ENCODE measurements at regions not wholly inside any gene's neighbourhood (a gene's known extent, or its start where the extent isn't known, plus 50 kb on each side); places are given as distances from the start of the nearest gene placed in this dataset.
A peak's percentile ranks its signal among the peaks of the same experiment; 100 is the strongest.

DNA sequence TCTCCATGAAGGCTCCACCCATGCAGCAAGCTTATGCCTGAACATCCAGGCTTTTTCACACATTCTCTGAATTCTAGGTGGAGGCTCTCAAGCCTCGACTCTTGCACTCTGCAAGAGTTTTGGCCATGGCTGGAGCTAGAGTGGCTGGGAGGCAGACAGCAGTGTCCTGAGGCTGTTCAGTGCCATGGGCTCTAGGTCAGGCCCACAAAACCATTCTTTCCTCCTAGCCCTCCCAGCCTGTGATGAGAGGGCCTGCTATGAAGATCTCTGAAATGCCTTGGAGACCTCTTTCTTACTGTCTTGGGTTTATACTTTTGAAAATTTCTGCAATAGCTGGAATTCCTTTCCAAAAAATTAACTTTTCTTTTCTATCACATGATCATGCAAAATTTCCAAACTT is 210.7 kb downstream of the RND3 start:
- FAIRE-seq (no peak), ATAC-seq (no peak), DNase-seq (ENCODE audit: extremely low read depth in 1 of 4, low spot score in 3 of 4) (no peak)
- CTCF ChIA-PET (ENCODE audit: low intra/inter-chr PET ratio): no interaction called here
- Histone ChIP-seq H3K4me3 (no peak overlapping the region), H3K4me2 (ENCODE audit: insufficient read depth, low read length) (no peak overlapping the region), H3K4me1 (replicated peaks in 1 of 2; ENCODE audit: control insufficient read depth in 2 of 2, insufficient read depth in 2 of 2, low read length in 2 of 2) (no peaks in the 10 kb centered on the region), H3K27me3 (ENCODE audit: control insufficient read depth in 2 of 2, insufficient read depth in 2 of 2, low read length in 2 of 2) (no peaks in the 10 kb centered on the region), H3K27ac (ENCODE audit: extremely low read depth, low read depth, low read length) (no peak overlapping the region), H3K9ac (ENCODE audit: insufficient read depth in 1 of 2, low read depth in 2 of 2, low read length in 2 of 2) (no peak overlapping the region), H4K20me1 (replicated peaks; ENCODE audit: control insufficient read depth, insufficient read depth, low read length) (no peaks in the 10 kb centered on the region), H3K36me3 (ENCODE audit: control insufficient read depth, insufficient read depth, low read length) (no peaks in the 10 kb centered on the region), H2AFZ (ENCODE audit: low read depth, low read length) (no peak overlapping the region), H3K79me2 (ENCODE audit: control insufficient read depth, insufficient read depth, low read length) (no peaks in the 10 kb centered on the region), H3K9me3 (replicated peaks; ENCODE audit: control insufficient read depth, insufficient read depth, low read depth, low read length) (no peaks in the 10 kb centered on the region), H3K9me1 (ENCODE audit: control insufficient read depth, insufficient read depth, low read length) (no peaks in the 10 kb centered on the region)
- intact Hi-C loops (cut with micrococcal nuclease): no loop called here
- peak; percentile 67 for TF ChIP-seq ZFP36 (IDR thresholded peaks at IDR 0.05; ENCODE audit: low read depth, low read length, partially characterized antibody)
- TF ChIP-seq, protein P1, sequence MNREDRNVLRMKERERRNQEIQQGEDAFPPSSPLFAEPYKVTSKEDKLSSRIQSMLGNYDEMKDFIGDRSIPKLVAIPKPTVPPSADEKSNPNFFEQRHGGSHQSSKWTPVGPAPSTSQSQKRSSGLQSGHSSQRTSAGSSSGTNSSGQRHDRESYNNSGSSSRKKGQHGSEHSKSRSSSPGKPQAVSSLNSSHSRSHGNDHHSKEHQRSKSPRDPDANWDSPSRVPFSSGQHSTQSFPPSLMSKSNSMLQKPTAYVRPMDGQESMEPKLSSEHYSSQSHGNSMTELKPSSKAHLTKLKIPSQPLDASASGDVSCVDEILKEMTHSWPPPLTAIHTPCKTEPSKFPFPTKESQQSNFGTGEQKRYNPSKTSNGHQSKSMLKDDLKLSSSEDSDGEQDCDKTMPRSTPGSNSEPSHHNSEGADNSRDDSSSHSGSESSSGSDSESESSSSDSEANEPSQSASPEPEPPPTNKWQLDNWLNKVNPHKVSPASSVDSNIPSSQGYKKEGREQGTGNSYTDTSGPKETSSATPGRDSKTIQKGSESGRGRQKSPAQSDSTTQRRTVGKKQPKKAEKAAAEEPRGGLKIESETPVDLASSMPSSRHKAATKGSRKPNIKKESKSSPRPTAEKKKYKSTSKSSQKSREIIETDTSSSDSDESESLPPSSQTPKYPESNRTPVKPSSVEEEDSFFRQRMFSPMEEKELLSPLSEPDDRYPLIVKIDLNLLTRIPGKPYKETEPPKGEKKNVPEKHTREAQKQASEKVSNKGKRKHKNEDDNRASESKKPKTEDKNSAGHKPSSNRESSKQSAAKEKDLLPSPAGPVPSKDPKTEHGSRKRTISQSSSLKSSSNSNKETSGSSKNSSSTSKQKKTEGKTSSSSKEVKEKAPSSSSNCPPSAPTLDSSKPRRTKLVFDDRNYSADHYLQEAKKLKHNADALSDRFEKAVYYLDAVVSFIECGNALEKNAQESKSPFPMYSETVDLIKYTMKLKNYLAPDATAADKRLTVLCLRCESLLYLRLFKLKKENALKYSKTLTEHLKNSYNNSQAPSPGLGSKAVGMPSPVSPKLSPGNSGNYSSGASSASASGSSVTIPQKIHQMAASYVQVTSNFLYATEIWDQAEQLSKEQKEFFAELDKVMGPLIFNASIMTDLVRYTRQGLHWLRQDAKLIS (CRISPR knock-in tag; IDR thresholded peaks at IDR 0.05): no peak
- in situ Hi-C loops (cut with MboI): no loop called here
- POLR2A ChIA-PET: no interaction called here
- 0% methylated on average over 1 of the region's 1 CpG for WGBS (ENCODE audit: insufficient coverage, low coverage, missing lambda C conversion rate)
- no TSS peak for BruUV-seq (replicated peaks)

GRCh38 chr2:150274108-150274507 is 213.4 kb downstream of the RND3 start:
- WGBS (ENCODE audit: insufficient coverage, low coverage, missing lambda C conversion rate): 0% methylated on average over 3 of the region's 3 CpGs
- Histone ChIP-seq H3K4me2 (ENCODE audit: insufficient read depth, low read length) (no peak overlapping the region), H3K4me1 (replicated peaks in 1 of 2; ENCODE audit: control insufficient read depth in 2 of 2, insufficient read depth in 2 of 2, low read length in 2 of 2) (no peaks in the 10 kb centered on the region), H3K27ac (ENCODE audit: extremely low read depth, low read depth, low read length) (no peak overlapping the region), H3K9me3 (replicated peaks; ENCODE audit: control insufficient read depth, insufficient read depth, low read depth, low read length) (no peaks in the 10 kb centered on the region), H3K27me3 (ENCODE audit: control insufficient read depth in 2 of 2, insufficient read depth in 2 of 2, low read length in 2 of 2) (no peaks in the 10 kb centered on the region), H3K9ac (ENCODE audit: insufficient read depth in 1 of 2, low read depth in 2 of 2, low read length in 2 of 2) (no peak overlapping the region), H2AFZ (ENCODE audit: low read depth, low read length) (no peak overlapping the region), H3K9me1 (ENCODE audit: control insufficient read depth, insufficient read depth, low read length) (no peaks in the 10 kb centered on the region), H3K79me2 (ENCODE audit: control insufficient read depth, insufficient read depth, low read length) (no peaks in the 10 kb centered on the region), H3K36me3 (ENCODE audit: control insufficient read depth, insufficient read depth, low read length) (no peaks in the 10 kb centered on the region), H3K4me3 (no peak overlapping the region), H4K20me1 (replicated peaks; ENCODE audit: control insufficient read depth, insufficient read depth, low read length) (no peaks in the 10 kb centered on the region)
- CTCF ChIA-PET (ENCODE audit: low intra/inter-chr PET ratio): no interaction called here
- ATAC-seq (no peak), FAIRE-seq (no peak), DNase-seq (ENCODE audit: extremely low read depth in 1 of 4, low spot score in 3 of 4) (no peak)
- intact Hi-C loops (cut with micrococcal nuclease) (no loop called here), in situ Hi-C loops (cut with MboI) (no loop called here)
- POLR2A ChIA-PET: no interaction called here
- BruUV-seq (replicated peaks): no TSS peak
- TF ChIP-seq USF2 (CRISPR knock-in tag; IDR thresholded peaks at IDR 0.05) (no peak), PTRF (tag; IDR thresholded peaks at IDR 0.05) (no peak), E2F3 (CRISPR knock-in tag; IDR thresholded peaks at IDR 0.05) (no peak)

Measured in K562 (cell line).